ENCODE measurements at regions not wholly inside any gene's neighbourhood (a gene's known extent, or its start where the extent isn't known, plus 50 kb on each side); places are given as distances from the start of the nearest gene placed in this dataset.

- intact Hi-C loops (cut with DNase I; ENCODE audit: low total_unique reads) = no loop called here
- WGBS, 2 donors = 79 to 91% methylated on average over 2 of the region's 2 CpGs
Measured at GRCh38 chr6:53446151-53446550, 97.4 kb upstream of the ELOVL5 start.

GRCh38 chr6:53441761-53442160 lies 93.0 kb upstream of the ELOVL5 start:
- no peak overlapping the region for H3K4me3 ChIP-seq (ENCODE audit: low read depth, poor library complexity, severe bottlenecking)
- WGBS, 2 donors = 49 to 61% methylated on average over 3 of the region's 3 CpGs
- DNase-seq (ENCODE audit: low spot score in 2 of 2) = no peak
- intact Hi-C loops (cut with DNase I; ENCODE audit: low total_unique reads) = no loop called here
- TF ChIP-seq CTCF (IDR thresholded peaks at IDR 0.05) (no peak), POLR2A (IDR thresholded peaks at IDR 0.05) (no peak)

More at GRCh38 chr6:53446151-53446550, 97.4 kb upstream of the ELOVL5 start:
- TF ChIP-seq CTCF (IDR thresholded peaks at IDR 0.05) = no peak
- TF ChIP-seq POLR2A (IDR thresholded peaks at IDR 0.05) = no peak
- no peak overlapping the region for H3K4me3 ChIP-seq (ENCODE audit: low read depth, poor library complexity, severe bottlenecking)
- no peak for DNase-seq (ENCODE audit: low spot score in 2 of 2)

- H3K4me3 ChIP-seq (ENCODE audit: low read depth, poor library complexity, severe bottlenecking) = no peak overlapping the region
- intact Hi-C loops (cut with DNase I; ENCODE audit: low total_unique reads) = no loop called here
- DNase-seq (ENCODE audit: low spot score in 2 of 2) = no peak
- 0 to 62% methylated on average over 1 of the region's 1 CpG for WGBS, 2 donors
- TF ChIP-seq CTCF (IDR thresholded peaks at IDR 0.05) (no peak), POLR2A (IDR thresholded peaks at IDR 0.05) (no peak)
Measured at GRCh38 chr6:53441035-53441493, 92.3 kb upstream of the ELOVL5 start.

- intact Hi-C loops (cut with DNase I; ENCODE audit: low total_unique reads) = no loop called here
- H3K4me3 ChIP-seq (ENCODE audit: low read depth, poor library complexity, severe bottlenecking) = no peak overlapping the region
- WGBS, 2 donors = 54 to 57% methylated on average over 3 of the region's 3 CpGs
- DNase-seq (ENCODE audit: low spot score in 2 of 2) = no peak
- TF ChIP-seq CTCF (IDR thresholded peaks at IDR 0.05) = no peak
- TF ChIP-seq POLR2A (IDR thresholded peaks at IDR 0.05) = no peak
Measured at GRCh38 chr6:53440336-53440945, 91.7 kb upstream of the ELOVL5 start.

GRCh38 chr6:53439556-53439955 lies 90.8 kb upstream of the ELOVL5 start:
- H3K4me3 ChIP-seq (ENCODE audit: low read depth, poor library complexity, severe bottlenecking) = no peak overlapping the region
- DNase-seq (ENCODE audit: low spot score in 2 of 2) = no peak
- TF ChIP-seq POLR2A (IDR thresholded peaks at IDR 0.05) (no peak), CTCF (IDR thresholded peaks at IDR 0.05) (no peak)
- intact Hi-C loops (cut with DNase I; ENCODE audit: low total_unique reads) = loop anchor here (5.0 kb wide), 1 partner anchor 267 kb away; no protein-coding TSS in a partner anchor

Measured in lower leg skin (tissue), 4 donors.